ENCODE measurements at regions not wholly inside any gene's neighbourhood (a gene's known extent, or its start where the extent isn't known, plus 50 kb on each side); places are given as distances from the start of the nearest gene placed in this dataset.

- Mint-ChIP-seq H3K4me1 (ENCODE audit: low read depth, unreplicated experiment) (no peaks in the 10 kb centered on the region), H3K27ac (ENCODE audit: unreplicated experiment) (no peak overlapping the region), H3K9me3 (ENCODE audit: low read depth, unreplicated experiment) (peaks cover 7% of the 10 kb centered on the region), H3K4me3 (ENCODE audit: low read depth, unreplicated experiment) (no peak overlapping the region), H3K36me3 (ENCODE audit: insufficient read depth, unreplicated experiment) (no peaks in the 10 kb centered on the region), H3K27me3 (ENCODE audit: unreplicated experiment) (no peaks in the 10 kb centered on the region)
- BruUV-seq (replicated peaks), result no TSS peak
- no peak for DNase-seq
- CTCF ChIA-PET, result no interaction called here
- TF ChIP-seq CTCF (IDR thresholded peaks at IDR 0.05; ENCODE audit: unreplicated experiment), result no peak
- intact Hi-C loops (cut with micrococcal nuclease; ENCODE audit: unreplicated experiment), result no loop called here
Observed at GRCh38 chr11:83364500-83365045, 78.4 kb upstream of the CCDC90B start.

GRCh38 chr11:83363312-83363711 is 77.1 kb upstream of the CCDC90B start:
- TF ChIP-seq CTCF (IDR thresholded peaks at IDR 0.05; ENCODE audit: unreplicated experiment), result no peak
- Mint-ChIP-seq H3K4me3 (ENCODE audit: low read depth, unreplicated experiment) (no peak overlapping the region), H3K27ac (ENCODE audit: unreplicated experiment) (no peak overlapping the region), H3K4me1 (ENCODE audit: low read depth, unreplicated experiment) (no peaks in the 10 kb centered on the region), H3K36me3 (ENCODE audit: insufficient read depth, unreplicated experiment) (no peaks in the 10 kb centered on the region), H3K9me3 (ENCODE audit: low read depth, unreplicated experiment) (peaks cover 5% of the 10 kb centered on the region), H3K27me3 (ENCODE audit: unreplicated experiment) (no peaks in the 10 kb centered on the region)
- intact Hi-C loops (cut with micrococcal nuclease; ENCODE audit: unreplicated experiment), result no loop called here
- CTCF ChIA-PET, result no interaction called here
- BruUV-seq (replicated peaks), result no TSS peak
- no peak for DNase-seq

GRCh38 chr11:83361831-83362230 is 75.7 kb upstream of the CCDC90B start:
- H3K4me3 Mint-ChIP-seq (ENCODE audit: low read depth, unreplicated experiment), result no peak overlapping the region

GRCh38 chr11:83355391-83355790 is 69.2 kb upstream of the CCDC90B start:
- H3K27ac Mint-ChIP-seq (ENCODE audit: unreplicated experiment), result no peak overlapping the region
- BruUV-seq (replicated peaks), result no TSS peak
- H3K27me3 Mint-ChIP-seq (ENCODE audit: unreplicated experiment), result peaks cover 20% of the 10 kb centered on the region
- intact Hi-C loops (cut with micrococcal nuclease; ENCODE audit: unreplicated experiment), result no loop called here
- no peak for DNase-seq
- CTCF ChIA-PET, result no interaction called here
- no peak for TF ChIP-seq CTCF (IDR thresholded peaks at IDR 0.05; ENCODE audit: unreplicated experiment)
- no peaks in the 10 kb centered on the region for H3K9me3 Mint-ChIP-seq (ENCODE audit: low read depth, unreplicated experiment)
- no peak overlapping the region for H3K4me3 Mint-ChIP-seq (ENCODE audit: low read depth, unreplicated experiment)
- H3K36me3 Mint-ChIP-seq (ENCODE audit: insufficient read depth, unreplicated experiment), result no peaks in the 10 kb centered on the region
- H3K4me1 Mint-ChIP-seq (ENCODE audit: low read depth, unreplicated experiment), result no peaks in the 10 kb centered on the region

More at GRCh38 chr11:83361831-83362230, 75.7 kb upstream of the CCDC90B start:
- H3K36me3 Mint-ChIP-seq (ENCODE audit: insufficient read depth, unreplicated experiment), result no peaks in the 10 kb centered on the region
- no peaks in the 10 kb centered on the region for H3K4me1 Mint-ChIP-seq (ENCODE audit: low read depth, unreplicated experiment)
- BruUV-seq (replicated peaks), result no TSS peak
- no peaks in the 10 kb centered on the region for H3K27me3 Mint-ChIP-seq (ENCODE audit: unreplicated experiment)
- CTCF ChIA-PET, result no interaction called here
- DNase-seq, result no peak
- no peaks in the 10 kb centered on the region for H3K9me3 Mint-ChIP-seq (ENCODE audit: low read depth, unreplicated experiment)
- TF ChIP-seq CTCF (IDR thresholded peaks at IDR 0.05; ENCODE audit: unreplicated experiment), result no peak
- H3K27ac Mint-ChIP-seq (ENCODE audit: unreplicated experiment), result no peak overlapping the region
- intact Hi-C loops (cut with micrococcal nuclease; ENCODE audit: unreplicated experiment), result no loop called here

Data from Calu3 (cell line).